CMK (cell line): ENCODE measurements at regions not wholly inside any gene's neighbourhood (a gene's known extent, or its start where the extent isn't known, plus 50 kb on each side); places are given as distances from the start of the nearest gene placed in this dataset.

Source experiments
- DNase-seq: peaks from one replicate; pipeline ENCODE4 v3.0.0-alpha.2; 2010; ENCODE audit warnings: low read depth

- no peak for DNase-seq
These were observed 496.5 kb upstream of the B3GAT1 start for GRCh38 chr11:134908583-134908982.

- no peak for DNase-seq
These were observed 495.6 kb upstream of the B3GAT1 start for GRCh38 chr11:134907636-134908035.

GRCh38 chr11:134906356-134906955, 494.4 kb upstream of the B3GAT1 start:
- no peak for DNase-seq

GRCh38 chr11:134905928-134906327, 493.9 kb upstream of the B3GAT1 start:
- DNase-seq, result no peak

GRCh38 chr11:134905517-134905916, 493.5 kb upstream of the B3GAT1 start:
- no peak for DNase-seq

- no peak for DNase-seq
These were observed 492.2 kb upstream of the B3GAT1 start for GRCh38 chr11:134904103-134904790.

- DNase-seq, result no peak
These were observed 490.2 kb upstream of the B3GAT1 start for GRCh38 chr11:134901955-134902918.

GRCh38 chr11:134901542-134901941, 489.5 kb upstream of the B3GAT1 start:
- DNase-seq, result no peak

- DNase-seq, result no peak
These were observed 482.0 kb upstream of the B3GAT1 start for GRCh38 chr11:134893810-134894685.

GRCh38 chr11:134890446-134890845, 478.4 kb upstream of the B3GAT1 start:
- no peak for DNase-seq

- no peak for DNase-seq
These were observed 477.8 kb upstream of the B3GAT1 start for GRCh38 chr11:134889832-134890231.

GRCh38 chr11:134888821-134889220, 476.8 kb upstream of the B3GAT1 start:
- DNase-seq, result no peak

- DNase-seq, result no peak
These were observed 475.9 kb upstream of the B3GAT1 start for GRCh38 chr11:134887896-134888295.

GRCh38 chr11:134883484-134883883, 471.4 kb upstream of the B3GAT1 start:
- no peak for DNase-seq

GRCh38 chr11:134882671-134883297, 470.7 kb upstream of the B3GAT1 start:
- no peak for DNase-seq

- no peak for DNase-seq
These were observed 470.1 kb upstream of the B3GAT1 start for GRCh38 chr11:134882141-134882540.

GRCh38 chr11:134880788-134881187, 468.7 kb upstream of the B3GAT1 start:
- DNase-seq, result no peak

GRCh38 chr11:134879931-134880330, 467.9 kb upstream of the B3GAT1 start:
- no peak for DNase-seq

GRCh38 chr11:134879341-134879740, 467.3 kb upstream of the B3GAT1 start:
- no peak for DNase-seq

- no peak for DNase-seq
These were observed 466.7 kb upstream of the B3GAT1 start for GRCh38 chr11:134878785-134879184.

GRCh38 chr11:134876226-134876625, 464.2 kb upstream of the B3GAT1 start:
- DNase-seq, result no peak
